Lower leg skin (tissue), 3 donors: ENCODE measurements at regions not wholly inside any gene's neighbourhood (a gene's known extent, or its start where the extent isn't known, plus 50 kb on each side); places are given as distances from the start of the nearest gene placed in this dataset.

ENCODE experiments used
- CTCF ChIP-seq, 3 donors: fragments of 450-650 bp; IDR thresholded peaks; one replicate each; pipeline ENCODE4 v1.5.1; 2016; ENCODE audit warnings: antibody characterized with exemption in 3 of 3, mild to moderate bottlenecking in 3 of 3, moderate library complexity in 2 of 3
- POLR2A ChIP-seq, 2 donors: fragments of 450-650 bp; IDR thresholded peaks; one replicate each; pipeline ENCODE4 v1.6.1; 2016 to 2017; ENCODE audit warnings: antibody characterized with exemption in 2 of 2, mild to moderate bottlenecking in 1 of 2, moderate library complexity in 1 of 2

- TF ChIP-seq CTCF (IDR thresholded peaks at IDR 0.05) (no peak), POLR2A (IDR thresholded peaks at IDR 0.05) (no peak)
Observed at GRCh38 chr18:64993695-64994094, 757.1 kb upstream of the CDH7 start.
